ENCODE measurements at regions not wholly inside any gene's neighbourhood (a gene's known extent, or its start where the extent isn't known, plus 50 kb on each side); places are given as distances from the start of the nearest gene placed in this dataset.
A peak's percentile ranks its signal among the peaks of the same experiment; 100 is the strongest.

GRCh38 chr9:12394105-12394504, 299.1 kb upstream of the TYRP1 start:
- H3K9me3 ChIP-seq = no peaks in the 10 kb centered on the region
- intact Hi-C loops (cut with DNase I) = no loop called here
- H3K4me3 ChIP-seq = no peak overlapping the region
- no peak for ATAC-seq
- no peaks in the 10 kb centered on the region for H3K27me3 ChIP-seq (ENCODE audit: low read depth)
- H3K27ac ChIP-seq = no peak overlapping the region
- TF ChIP-seq, protein P1, sequence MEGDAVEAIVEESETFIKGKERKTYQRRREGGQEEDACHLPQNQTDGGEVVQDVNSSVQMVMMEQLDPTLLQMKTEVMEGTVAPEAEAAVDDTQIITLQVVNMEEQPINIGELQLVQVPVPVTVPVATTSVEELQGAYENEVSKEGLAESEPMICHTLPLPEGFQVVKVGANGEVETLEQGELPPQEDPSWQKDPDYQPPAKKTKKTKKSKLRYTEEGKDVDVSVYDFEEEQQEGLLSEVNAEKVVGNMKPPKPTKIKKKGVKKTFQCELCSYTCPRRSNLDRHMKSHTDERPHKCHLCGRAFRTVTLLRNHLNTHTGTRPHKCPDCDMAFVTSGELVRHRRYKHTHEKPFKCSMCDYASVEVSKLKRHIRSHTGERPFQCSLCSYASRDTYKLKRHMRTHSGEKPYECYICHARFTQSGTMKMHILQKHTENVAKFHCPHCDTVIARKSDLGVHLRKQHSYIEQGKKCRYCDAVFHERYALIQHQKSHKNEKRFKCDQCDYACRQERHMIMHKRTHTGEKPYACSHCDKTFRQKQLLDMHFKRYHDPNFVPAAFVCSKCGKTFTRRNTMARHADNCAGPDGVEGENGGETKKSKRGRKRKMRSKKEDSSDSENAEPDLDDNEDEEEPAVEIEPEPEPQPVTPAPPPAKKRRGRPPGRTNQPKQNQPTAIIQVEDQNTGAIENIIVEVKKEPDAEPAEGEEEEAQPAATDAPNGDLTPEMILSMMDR (IDR thresholded peaks at IDR 0.05) = no peak
- no peak for DNase-seq
- no peaks in the 10 kb centered on the region for H3K4me1 ChIP-seq
- H3K36me3 ChIP-seq = no peaks in the 10 kb centered on the region

- Histone ChIP-seq H3K4me1 (no peaks in the 10 kb centered on the region), H3K9me3 (no peaks in the 10 kb centered on the region), H3K4me3 (no peak overlapping the region), H3K36me3 (no peaks in the 10 kb centered on the region), H3K27me3 (ENCODE audit: low read depth) (no peaks in the 10 kb centered on the region), H3K27ac (no peak overlapping the region)
- intact Hi-C loops (cut with DNase I) = no loop called here
- no peak for DNase-seq
- no peak for ATAC-seq
- TF ChIP-seq, protein P1 (IDR thresholded peaks at IDR 0.05) = no peak
These were observed 289.5 kb upstream of the TYRP1 start for GRCh38 chr9:12403721-12404120.

DNA sequence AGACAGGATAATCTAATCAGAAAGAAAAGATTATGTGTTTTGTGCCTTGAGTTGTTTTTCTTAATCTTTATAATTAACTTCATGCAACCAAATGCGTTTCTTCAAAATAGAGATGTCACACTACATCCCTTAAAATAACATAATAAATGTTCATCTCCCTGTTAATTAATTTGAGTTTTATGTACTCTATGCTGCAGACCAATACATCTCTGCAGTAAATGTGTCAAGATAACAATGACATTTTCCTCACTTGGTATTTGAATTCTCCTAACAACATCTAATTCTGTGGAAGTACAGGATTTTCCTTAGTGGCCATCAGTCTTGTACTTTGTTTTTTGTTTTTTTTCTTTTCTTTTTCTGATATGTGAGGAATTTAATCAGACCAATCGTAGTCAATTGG, 279.2 kb upstream of the TYRP1 start:
- intact Hi-C loops (cut with DNase I) = no loop called here
- TF ChIP-seq, protein P1 (IDR thresholded peaks at IDR 0.05) = no peak
- no peak for DNase-seq
- Histone ChIP-seq H3K27ac (no peak overlapping the region), H3K9me3 (no peaks in the 10 kb centered on the region), H3K4me3 (no peak overlapping the region), H3K4me1 (no peaks in the 10 kb centered on the region), H3K27me3 (ENCODE audit: low read depth) (no peaks in the 10 kb centered on the region), H3K36me3 (no peaks in the 10 kb centered on the region)
- no peak for ATAC-seq

GRCh38 chr9:12414514-12414913, 278.7 kb upstream of the TYRP1 start:
- no peaks in the 10 kb centered on the region for H3K27me3 ChIP-seq (ENCODE audit: low read depth)
- H3K27ac ChIP-seq = no peak overlapping the region
- TF ChIP-seq, protein P1 (IDR thresholded peaks at IDR 0.05) = no peak
- DNase-seq (no peak), ATAC-seq (peak; percentile 64 to 82)
- no peak overlapping the region for H3K4me3 ChIP-seq
- H3K9me3 ChIP-seq = no peaks in the 10 kb centered on the region
- H3K4me1 ChIP-seq = no peaks in the 10 kb centered on the region
- intact Hi-C loops (cut with DNase I) = no loop called here
- H3K36me3 ChIP-seq = no peaks in the 10 kb centered on the region

GRCh38 chr9:12415361-12415760, 277.8 kb upstream of the TYRP1 start:
- DNase-seq = no peak
- H3K36me3 ChIP-seq = no peaks in the 10 kb centered on the region
- intact Hi-C loops (cut with DNase I) = no loop called here
- TF ChIP-seq, protein P1 (IDR thresholded peaks at IDR 0.05) = no peak
- no peaks in the 10 kb centered on the region for H3K9me3 ChIP-seq
- no peak overlapping the region for H3K27ac ChIP-seq
- no peak overlapping the region for H3K4me3 ChIP-seq
- H3K27me3 ChIP-seq (ENCODE audit: low read depth) = no peaks in the 10 kb centered on the region
- no peaks in the 10 kb centered on the region for H3K4me1 ChIP-seq
- ATAC-seq = no peak

GRCh38 chr9:12416716-12417115, 276.5 kb upstream of the TYRP1 start:
- no peaks in the 10 kb centered on the region for H3K27me3 ChIP-seq (ENCODE audit: low read depth)
- H3K4me1 ChIP-seq = no peaks in the 10 kb centered on the region
- intact Hi-C loops (cut with DNase I) = no loop called here
- no peak overlapping the region for H3K4me3 ChIP-seq
- TF ChIP-seq, protein P1 (IDR thresholded peaks at IDR 0.05) = no peak
- DNase-seq (no peak), ATAC-seq (no peak)
- H3K36me3 ChIP-seq = no peaks in the 10 kb centered on the region
- H3K9me3 ChIP-seq = no peaks in the 10 kb centered on the region
- H3K27ac ChIP-seq = no peak overlapping the region
